ENCODE measurements at regions not wholly inside any gene's neighbourhood (a gene's known extent, or its start where the extent isn't known, plus 50 kb on each side); places are given as distances from the start of the nearest gene placed in this dataset.

- no peak for DNase-seq
Observed at GRCh38 chr6:11923621-11924020, 88.5 kb upstream of the HIVEP1 start.

- no peak for DNase-seq
Observed at GRCh38 chr6:11922901-11923300, 89.2 kb upstream of the HIVEP1 start.

- no peak for DNase-seq
Observed at GRCh38 chr6:11921751-11922150, 90.4 kb upstream of the HIVEP1 start.

DNA sequence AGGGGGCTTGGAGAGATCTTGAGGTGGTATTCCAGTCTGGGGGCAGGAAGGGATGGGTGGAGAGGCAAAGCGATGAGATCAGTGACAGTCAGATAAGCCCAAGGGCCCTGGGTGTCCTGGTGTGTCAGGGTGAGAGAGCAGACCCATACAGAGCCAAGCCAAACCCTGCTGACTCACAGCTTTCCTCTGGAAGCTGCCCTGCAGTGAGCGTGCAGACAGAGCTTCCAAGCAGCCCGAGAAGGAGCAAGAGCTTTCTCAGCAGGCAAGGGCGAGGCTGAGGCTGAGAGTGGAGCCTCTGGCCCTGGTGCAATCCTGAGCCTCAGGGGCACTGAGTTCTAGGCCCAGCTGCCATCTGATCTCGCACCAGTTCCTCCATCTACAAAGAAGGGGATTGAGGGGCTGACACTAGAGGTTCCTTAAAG lies 91.1 kb upstream of the HIVEP1 start:
- DNase-seq = no peak

- no peak for DNase-seq
Observed at GRCh38 chr6:11920566-11920965, 91.5 kb upstream of the HIVEP1 start.

DNA sequence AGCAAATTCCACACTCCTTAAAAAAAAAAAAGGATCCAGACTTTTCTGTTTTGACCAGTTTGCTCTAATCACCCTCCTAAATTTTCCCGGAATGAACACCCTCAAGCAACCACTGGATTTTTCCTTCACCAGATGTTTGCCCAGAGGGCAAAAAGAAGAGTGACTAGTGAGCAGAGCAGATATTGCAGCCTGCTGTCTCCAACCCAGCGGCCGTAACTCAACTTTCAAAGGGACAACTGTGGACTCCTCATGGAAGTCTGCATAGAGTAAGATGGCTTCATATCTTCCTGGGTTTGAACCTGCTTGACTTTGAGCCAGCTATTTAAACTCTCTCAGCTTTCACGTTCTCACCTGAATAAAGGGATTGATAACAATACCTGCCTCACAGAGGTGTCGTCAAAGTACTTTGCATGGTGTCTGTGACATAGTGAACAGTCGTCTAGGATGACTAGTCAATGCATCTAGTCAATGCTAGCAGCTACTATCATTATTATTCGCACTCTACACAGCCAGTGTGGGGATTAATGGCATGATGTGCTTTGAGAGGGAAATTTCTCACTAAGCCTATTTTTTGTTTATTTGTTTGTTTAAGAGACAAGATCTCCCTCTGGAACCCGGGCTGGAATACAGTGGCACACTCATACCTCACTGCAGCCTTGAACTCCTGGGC lies 92.2 kb upstream of the HIVEP1 start:
- no peak for DNase-seq

DNA sequence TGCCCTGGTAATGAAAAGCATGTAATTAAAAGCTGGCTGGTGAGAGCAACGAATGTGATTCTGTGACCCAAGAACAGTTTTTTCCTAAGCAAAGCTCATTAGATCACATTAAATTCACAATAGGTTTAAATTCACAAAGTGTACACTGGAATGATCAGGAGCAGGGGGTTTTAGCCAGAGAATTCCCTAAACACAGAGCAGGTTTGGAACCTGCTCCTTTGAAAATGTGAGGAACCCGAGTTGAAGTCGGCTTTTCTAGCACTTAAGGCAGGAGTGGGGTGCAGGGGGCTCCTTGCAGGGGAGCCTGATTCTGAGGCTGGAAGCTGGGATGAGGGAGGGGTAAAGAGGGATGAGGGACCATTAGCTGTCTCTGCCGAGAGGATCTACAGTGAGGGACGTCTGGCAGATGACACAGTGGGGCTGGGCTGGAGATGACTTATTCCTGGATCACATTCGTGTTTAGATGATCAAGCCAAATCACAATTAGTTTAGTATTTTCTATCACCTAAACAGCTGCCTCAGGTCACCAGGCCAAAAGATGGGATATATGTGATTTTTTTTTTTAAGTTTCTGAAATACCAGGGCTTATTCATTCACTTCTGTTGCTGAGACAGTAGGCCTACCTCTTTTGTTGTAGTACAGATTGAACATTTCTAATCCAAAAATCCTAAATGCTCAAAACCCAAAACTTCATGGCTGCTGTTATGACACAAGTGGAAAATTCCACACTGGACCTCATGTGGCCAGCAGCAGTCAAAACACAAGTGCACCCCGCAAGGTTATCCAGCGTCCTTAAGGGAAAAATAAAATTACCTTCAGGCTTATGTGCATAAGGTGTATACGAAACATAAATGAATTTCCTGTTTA lies 93.1 kb upstream of the HIVEP1 start:
- DNase-seq = peak; percentile 56

GRCh38 chr6:11917951-11918738 lies 94.0 kb upstream of the HIVEP1 start:
- DNase-seq = no peak

DNA sequence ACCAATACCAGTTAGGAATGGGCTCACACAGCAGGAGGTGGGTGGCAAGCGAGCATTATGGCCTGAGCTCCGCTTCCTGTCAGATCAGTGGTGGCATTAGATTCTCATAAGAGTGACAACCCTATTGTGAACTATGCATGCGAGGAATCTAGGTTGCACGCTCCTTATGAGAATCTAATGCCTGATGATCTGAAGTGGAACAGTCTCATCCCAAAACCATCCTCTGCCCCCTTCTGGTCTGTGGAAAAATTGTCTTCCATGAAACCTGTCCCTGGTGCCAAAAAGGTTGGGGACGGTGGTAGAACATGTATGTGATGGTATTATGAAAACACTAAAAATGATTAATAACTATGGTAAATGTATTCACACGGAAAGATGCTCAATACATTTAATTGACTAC lies 99.7 kb upstream of the HIVEP1 start:
- no peak for DNase-seq

GRCh38 chr6:11911538-11911937 lies 100.6 kb upstream of the HIVEP1 start:
- DNase-seq = no peak

- DNase-seq = no peak
Observed at GRCh38 chr6:11909696-11910132, 102.4 kb upstream of the HIVEP1 start.

DNA sequence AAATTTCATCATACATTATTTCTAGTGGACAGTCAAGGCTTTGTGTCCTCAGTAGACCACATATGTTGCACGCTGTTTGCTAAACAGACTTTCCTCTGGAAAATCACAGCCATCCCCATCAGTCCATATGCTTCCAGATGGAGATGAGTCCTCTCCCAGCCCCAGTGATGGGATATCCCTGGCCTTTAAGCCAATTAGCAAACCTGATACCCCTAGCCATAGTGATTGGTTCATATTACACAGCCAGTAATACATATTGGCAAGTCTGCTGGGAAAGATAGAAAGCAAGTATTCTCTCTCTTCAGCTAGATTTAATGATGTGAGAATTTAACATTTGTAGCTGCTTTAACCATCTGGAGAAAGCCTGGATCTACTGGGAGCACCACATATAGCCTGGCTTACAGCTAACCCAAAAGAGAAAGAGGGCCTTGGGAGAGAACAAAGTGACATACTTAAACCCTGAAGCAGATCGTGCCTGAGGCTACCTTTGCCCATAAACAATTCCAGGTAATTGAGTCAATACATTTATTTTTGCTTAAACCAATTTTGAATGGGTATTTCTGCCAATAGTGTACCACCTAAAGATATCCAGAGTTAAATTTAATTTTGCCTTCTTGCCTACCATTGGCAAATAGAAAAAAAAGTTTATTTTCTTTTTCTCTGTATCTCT lies 103.5 kb upstream of the HIVEP1 start:
- no peak for DNase-seq

GRCh38 chr6:11903645-11904044 lies 108.5 kb upstream of the HIVEP1 start:
- DNase-seq = no peak

GRCh38 chr6:11902527-11902926 lies 109.6 kb upstream of the HIVEP1 start:
- no peak for DNase-seq

DNA sequence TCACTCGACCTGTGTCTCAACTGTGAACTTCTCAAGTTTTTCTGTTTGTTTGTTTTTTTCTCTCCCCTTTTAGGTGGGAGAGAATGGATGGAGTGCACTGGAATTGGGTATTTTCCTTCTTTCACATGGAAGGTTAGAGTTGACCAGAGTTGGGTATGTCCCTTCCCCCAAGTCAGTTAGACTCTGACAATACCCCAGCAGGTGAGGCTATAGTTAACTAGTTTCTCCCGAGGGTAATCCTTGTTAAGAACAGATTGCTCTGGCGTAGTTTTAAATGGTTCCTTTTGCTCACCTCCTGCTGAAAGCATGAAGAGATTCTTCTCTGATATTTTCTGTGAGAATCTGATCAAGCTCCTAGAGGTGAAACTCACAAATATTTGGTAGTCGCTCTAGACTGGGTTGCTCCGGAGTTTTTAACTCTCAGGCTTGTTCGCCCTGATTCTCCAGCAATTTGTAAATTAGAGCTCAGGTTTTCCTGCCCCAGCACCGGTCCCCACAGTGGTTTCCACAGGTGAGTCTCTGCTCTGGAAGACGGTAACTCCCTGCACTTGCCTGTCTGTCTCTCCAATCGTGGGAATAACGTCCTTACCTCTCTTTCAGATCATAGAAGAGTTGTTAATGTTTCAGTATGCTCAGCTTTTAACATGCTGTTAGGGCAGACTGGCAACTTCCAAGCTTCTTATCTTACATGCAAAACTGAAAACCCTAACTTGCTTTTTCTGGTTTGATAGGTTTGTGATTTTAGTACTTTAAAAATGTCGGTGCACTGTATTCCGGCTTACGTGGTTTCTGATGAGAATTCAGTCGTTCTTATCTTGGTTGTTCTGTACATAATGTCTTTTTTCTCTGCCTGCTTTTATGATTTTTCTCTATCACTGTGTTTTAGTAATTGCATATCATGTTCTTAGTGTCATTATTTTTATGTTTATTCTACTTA lies 111.2 kb upstream of the HIVEP1 start:
- DNase-seq = no peak

DNA sequence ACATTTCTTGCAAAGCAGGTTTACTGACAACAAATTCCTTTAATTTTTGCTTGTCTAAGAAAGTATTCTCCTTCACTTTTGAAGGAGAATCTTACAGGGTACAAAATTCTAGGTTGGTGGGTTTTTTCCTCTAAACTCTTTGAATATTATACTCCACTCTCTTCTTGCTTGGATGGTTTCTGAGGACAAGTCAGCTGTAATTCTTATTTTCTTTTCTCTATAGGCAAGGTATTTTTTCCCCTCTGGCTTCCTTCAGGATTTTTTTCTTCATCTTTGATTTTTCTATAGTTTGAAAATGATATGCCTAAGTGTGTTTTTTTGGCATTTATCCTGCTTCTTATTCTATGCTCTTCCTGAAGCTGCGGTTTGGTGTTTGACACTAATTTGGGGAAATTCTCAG lies 112.5 kb upstream of the HIVEP1 start:
- DNase-seq = no peak

- DNase-seq = no peak
Observed at GRCh38 chr6:11894212-11894611, 115.6 kb upstream of the ADTRP start.

GRCh38 chr6:11891547-11891946 lies 112.9 kb upstream of the ADTRP start:
- no peak for DNase-seq

DNA sequence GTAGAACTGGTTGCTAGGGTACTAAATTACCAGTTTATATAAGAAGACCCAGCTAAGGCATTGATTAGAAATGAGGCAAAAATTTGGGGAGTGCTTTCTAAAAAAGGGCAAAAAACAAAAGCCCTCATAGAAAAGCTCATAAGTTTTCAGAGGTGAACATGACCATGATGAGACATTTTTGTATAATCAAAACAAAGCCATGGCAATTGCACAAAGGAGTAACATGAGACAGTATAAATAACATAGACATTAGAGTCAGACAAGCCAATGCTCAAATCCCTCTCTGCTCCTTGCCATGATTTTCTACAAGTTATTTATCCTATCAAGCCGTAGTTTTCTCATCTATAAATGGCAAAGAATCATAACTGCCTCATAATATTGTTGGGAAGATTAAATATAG lies 112.2 kb upstream of the ADTRP start:
- no peak for DNase-seq

DNA sequence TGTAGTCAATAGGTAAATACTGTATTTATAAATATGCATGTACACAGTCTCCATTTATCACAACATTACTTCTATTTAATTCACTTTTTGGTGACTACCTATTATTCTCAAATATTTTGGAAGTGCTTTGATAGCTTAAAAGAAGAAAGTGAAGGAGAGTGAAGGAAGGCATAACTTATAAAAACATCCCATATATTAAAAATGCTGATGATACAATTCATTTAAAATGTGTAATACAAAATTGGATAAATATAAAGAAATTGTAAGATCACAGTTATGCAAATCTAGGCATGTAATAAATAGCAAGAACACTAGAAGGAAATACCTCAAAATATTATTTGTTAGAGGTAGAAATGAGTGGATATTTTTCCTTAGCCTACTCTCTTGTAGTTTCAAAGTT lies 111.6 kb upstream of the ADTRP start:
- DNase-seq = no peak

DNA sequence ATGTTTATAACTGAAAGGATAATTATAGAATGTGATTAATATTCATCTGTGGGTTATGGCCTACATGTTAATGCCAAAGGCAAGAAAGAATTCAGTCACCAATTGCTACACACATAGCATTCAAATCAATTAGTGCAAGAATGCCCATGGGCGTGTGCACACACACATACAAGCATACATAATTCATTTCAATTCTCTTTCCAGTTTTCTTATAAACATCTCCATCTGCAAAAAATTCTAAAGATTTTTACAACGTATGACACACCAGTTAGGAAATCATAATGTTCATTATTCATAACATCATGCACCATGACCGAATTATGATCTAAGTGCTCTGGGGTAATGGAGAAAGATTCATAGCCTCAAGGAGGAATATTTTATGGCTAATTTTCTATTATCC lies 111.0 kb upstream of the ADTRP start:
- no peak for DNase-seq

DNA sequence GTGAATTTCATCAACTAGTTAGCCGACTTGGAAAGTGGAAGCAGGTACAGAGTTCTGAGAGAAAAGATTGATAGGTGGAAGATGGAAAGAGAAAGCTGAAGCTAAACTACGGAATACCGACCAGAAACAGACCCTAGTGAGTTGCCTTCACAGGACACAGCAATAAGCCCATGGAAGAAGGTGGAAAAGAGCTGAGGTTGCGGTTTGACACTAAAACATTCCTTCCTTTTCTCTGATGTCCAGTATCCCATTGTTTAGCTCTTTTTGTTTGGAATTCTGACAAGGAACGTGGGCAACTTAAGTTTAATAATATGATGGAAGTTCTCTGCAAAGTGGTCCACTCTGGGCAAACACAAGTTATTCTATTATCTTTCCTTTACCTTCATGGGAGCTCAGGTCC lies 110.1 kb upstream of the ADTRP start:
- no peak for DNase-seq

Data from NCI-H1436 (cell line).